Skeletal muscle tissue (tissue), 3 donors: ENCODE measurements at regions not wholly inside any gene's neighbourhood (a gene's known extent, or its start where the extent isn't known, plus 50 kb on each side); places are given as distances from the start of the nearest gene placed in this dataset.

Source experiments
- H3K27ac ChIP-seq: one replicate; pipeline ENCODE4 v1.7.0; 2013; ENCODE audit warnings: mild to moderate bottlenecking, low read depth, low read length, inconsistent platforms
- H3K27me3 ChIP-seq, 3 donors: one replicate each; pipeline ENCODE4 v1.7.0; 2013; ENCODE audit warnings: low read length in 3 of 3; ENCODE audit not compliant: control insufficient read depth in 3 of 3, insufficient read depth in 3 of 3
- H3K36me3 ChIP-seq, 3 donors: one replicate each; pipeline ENCODE4 v1.7.0; 2013; ENCODE audit warnings: low read length in 3 of 3; ENCODE audit not compliant: control insufficient read depth in 3 of 3, insufficient read depth in 3 of 3
- H3K4me1 ChIP-seq, 3 donors: one replicate each; pipeline ENCODE4 v1.7.0; 2013; ENCODE audit warnings: low read length in 3 of 3, mild to moderate bottlenecking in 3 of 3; ENCODE audit not compliant: control insufficient read depth in 3 of 3, insufficient read depth in 3 of 3
- H3K4me3 ChIP-seq, 3 donors: one replicate each; pipeline ENCODE4 v1.7.0; 2013; ENCODE audit warnings: low read length in 3 of 3
- H3K9ac ChIP-seq, 3 donors: one replicate each; pipeline ENCODE4 v1.7.0; 2013; ENCODE audit warnings: low read length in 3 of 3, mild to moderate bottlenecking in 3 of 3, moderate library complexity in 2 of 3, low read depth in 1 of 3
- H3K9me3 ChIP-seq, 3 donors: one replicate each; pipeline ENCODE4 v1.7.0; 2013; ENCODE audit warnings: low read length in 3 of 3; ENCODE audit not compliant: control insufficient read depth in 3 of 3
- donor health status: Osteomylitis.

GRCh38 chr2:195489101-195489500 is 167.9 kb upstream of the SLC39A10 start:
- Histone ChIP-seq H3K4me1 (peaks cover 0 to 3% (median 0%) of the 10 kb centered on the region in 3 donors), H3K27ac (no peak overlapping the region), H3K4me3 (no peak overlapping the region), H3K9me3 (no peaks in the 10 kb centered on the region), H3K36me3 (no peaks in the 10 kb centered on the region), H3K27me3 (no peaks in the 10 kb centered on the region), H3K9ac (no peak overlapping the region)

GRCh38 chr2:195488567-195488966 is 168.5 kb upstream of the SLC39A10 start:
- Histone ChIP-seq H3K36me3 (no peaks in the 10 kb centered on the region), H3K27ac (no peak overlapping the region), H3K4me1 (peaks cover 0 to 3% (median 0%) of the 10 kb centered on the region in 3 donors), H3K9ac (no peak overlapping the region), H3K27me3 (no peaks in the 10 kb centered on the region), H3K4me3 (no peak overlapping the region), H3K9me3 (no peaks in the 10 kb centered on the region)

- Histone ChIP-seq H3K9ac (no peak overlapping the region), H3K9me3 (no peaks in the 10 kb centered on the region), H3K4me1 (peaks cover 0 to 3% (median 0%) of the 10 kb centered on the region in 3 donors), H3K4me3 (no peak overlapping the region), H3K27me3 (no peaks in the 10 kb centered on the region), H3K36me3 (no peaks in the 10 kb centered on the region), H3K27ac (no peak overlapping the region)
Observed at GRCh38 chr2:195486987-195487644, 169.9 kb upstream of the SLC39A10 start.

- H3K36me3 ChIP-seq: no peaks in the 10 kb centered on the region
- H3K4me3 ChIP-seq: no peak overlapping the region
- no peaks in the 10 kb centered on the region for H3K27me3 ChIP-seq
- no peak overlapping the region for H3K27ac ChIP-seq
- H3K4me1 ChIP-seq: peaks cover 0 to 3% (median 0%) of the 10 kb centered on the region in 3 donors
- H3K9me3 ChIP-seq: no peaks in the 10 kb centered on the region
- H3K9ac ChIP-seq: no peak overlapping the region
Observed at GRCh38 chr2:195486520-195486919, 170.5 kb upstream of the SLC39A10 start.

GRCh38 chr2:195482010-195482409 is 175.0 kb upstream of the SLC39A10 start:
- no peaks in the 10 kb centered on the region for H3K4me1 ChIP-seq

GRCh38 chr2:195480121-195480520 is 176.9 kb upstream of the SLC39A10 start:
- no peaks in the 10 kb centered on the region for H3K9me3 ChIP-seq
- no peaks in the 10 kb centered on the region for H3K4me1 ChIP-seq
- no peaks in the 10 kb centered on the region for H3K36me3 ChIP-seq
- no peak overlapping the region for H3K27ac ChIP-seq
- peaks cover 0 to 3% (median 0%) of the 10 kb centered on the region in 3 donors for H3K27me3 ChIP-seq
- H3K4me3 ChIP-seq: no peak overlapping the region
- H3K9ac ChIP-seq: no peak overlapping the region

More at GRCh38 chr2:195482010-195482409, 175.0 kb upstream of the SLC39A10 start:
- Histone ChIP-seq H3K9ac (no peak overlapping the region), H3K27ac (no peak overlapping the region), H3K9me3 (no peaks in the 10 kb centered on the region), H3K27me3 (no peaks in the 10 kb centered on the region), H3K4me3 (no peak overlapping the region), H3K36me3 (no peaks in the 10 kb centered on the region)

GRCh38 chr2:195479407-195479806 is 177.6 kb upstream of the SLC39A10 start:
- Histone ChIP-seq H3K36me3 (no peaks in the 10 kb centered on the region), H3K4me3 (no peak overlapping the region), H3K9ac (no peak overlapping the region), H3K27ac (no peak overlapping the region), H3K27me3 (peaks cover 0 to 3% (median 0%) of the 10 kb centered on the region in 3 donors), H3K9me3 (no peaks in the 10 kb centered on the region), H3K4me1 (no peaks in the 10 kb centered on the region)

- H3K9me3 ChIP-seq: no peaks in the 10 kb centered on the region
- peaks cover 0 to 3% (median 0%) of the 10 kb centered on the region in 3 donors for H3K27me3 ChIP-seq
- H3K4me3 ChIP-seq: no peak overlapping the region
- no peaks in the 10 kb centered on the region for H3K4me1 ChIP-seq
- no peak overlapping the region for H3K9ac ChIP-seq
- no peak overlapping the region for H3K27ac ChIP-seq
- H3K36me3 ChIP-seq: no peaks in the 10 kb centered on the region
Observed at GRCh38 chr2:195477996-195478382, 179.0 kb upstream of the SLC39A10 start.

- no peak overlapping the region for H3K4me3 ChIP-seq
- no peak overlapping the region for H3K27ac ChIP-seq
- H3K9me3 ChIP-seq: no peaks in the 10 kb centered on the region
- H3K4me1 ChIP-seq: no peaks in the 10 kb centered on the region
- no peak overlapping the region for H3K9ac ChIP-seq
- peaks cover 0 to 3% (median 0%) of the 10 kb centered on the region in 3 donors for H3K27me3 ChIP-seq
- no peaks in the 10 kb centered on the region for H3K36me3 ChIP-seq
Observed at GRCh38 chr2:195477248-195477995, 179.6 kb upstream of the SLC39A10 start.

GRCh38 chr2:195475336-195475735 is 181.7 kb upstream of the SLC39A10 start:
- Histone ChIP-seq H3K27me3 (peaks cover 0 to 3% (median 0%) of the 10 kb centered on the region in 3 donors), H3K9ac (no peak overlapping the region), H3K27ac (no peak overlapping the region), H3K9me3 (no peaks in the 10 kb centered on the region), H3K36me3 (no peaks in the 10 kb centered on the region), H3K4me1 (no peaks in the 10 kb centered on the region), H3K4me3 (no peak overlapping the region)
